Endothelial cell of umbilical vein (primary cell): ENCODE measurements at regions not wholly inside any gene's neighbourhood (a gene's known extent, or its start where the extent isn't known, plus 50 kb on each side); places are given as distances from the start of the nearest gene placed in this dataset.

Experiments used
- BruUV-seq: library from RNA; stranded (reverse); fragments of 400-500 nt; replicated peaks from 2 replicates; lab custom pipeline; 2021; lab: Mats Ljungman, UMichigan
- CTCF ChIA-PET: fragments of 300-600, 350-600 bp; sonication (Branson Sonifier 250); formaldehyde crosslinking; loops from one replicate; lab custom pipeline; 2021; ENCODE audit warnings: antibody characterized with exemption, inconsistent platforms; lab: Charles Lee
- POLR2A ChIA-PET: fragments of 300-600, 350-600 bp; sonication (Branson Sonifier 250); formaldehyde crosslinking; loops from one replicate; lab custom pipeline; 2021; ENCODE audit warnings: antibody characterized with exemption, inconsistent platforms; lab: Charles Lee
- DNase-seq: peaks from one replicate; pipeline ENCODE4 v3.0.0-alpha.2; 2011; ENCODE audit warnings: low read depth, low spot score
- FAIRE-seq: peaks from 2 replicates; lab custom pipeline; 2011; peaks lifted over from hg19 to GRCh38; lab: Jason Lieb, UNC
- H2AFZ ChIP-seq: 2 replicates; pipeline ENCODE4 v1.6.0; 2012; ENCODE audit warnings: low read depth, low read length, control low read depth, inconsistent platforms
- H3K27ac ChIP-seq: 2 replicates; pipeline ENCODE4 v1.5.1; 2011; ENCODE audit warnings: low read depth, mild to moderate bottlenecking, control low read depth, low read length, moderate library complexity; ENCODE audit not compliant: insufficient read depth
- H3K27me3 ChIP-seq, 2 experiments: 2 replicates each; pipeline versions ENCODE4 v1.6.0 to v1.6.1; 2011; ENCODE audit warnings: low read length in 2 of 2, mixed read lengths in 1 of 2; ENCODE audit not compliant: control insufficient read depth in 2 of 2, insufficient read depth in 2 of 2
- H3K36me3 ChIP-seq, 2 experiments: 2 replicates in 1 of 2; 3 replicates in 1 of 2; pipeline ENCODE4 v1.5.1; 2011; ENCODE audit warnings: low read length in 2 of 2, mild to moderate bottlenecking in 1 of 2, moderate library complexity in 1 of 2; ENCODE audit not compliant: control insufficient read depth in 2 of 2, insufficient read depth in 2 of 2; ENCODE audit errors: extremely low read depth in 1 of 2
- H3K4me1 ChIP-seq: 3 replicates; pipeline ENCODE4 v1.5.1; 2011; ENCODE audit warnings: mild to moderate bottlenecking, low read length; ENCODE audit not compliant: control insufficient read depth, insufficient read depth; ENCODE audit errors: extremely low read depth
- H3K4me2 ChIP-seq: 2 replicates; pipeline ENCODE4 v1.6.1; 2011; ENCODE audit warnings: low read length, control low read depth, mixed read lengths; ENCODE audit not compliant: insufficient read depth
- H3K4me3 ChIP-seq, 3 experiments: fragments of 200-600 bp in 1 of 3; sonication (generic), shearing (Covaris generic) in 1 of 3; replicated peaks in 1 of 3; 2 replicates each; pipeline ENCODE4 v1.5.1; 2011 to 2016; ENCODE audit warnings: control low read depth in 3 of 3, low read length in 3 of 3, mild to moderate bottlenecking in 2 of 3, inconsistent platforms in 1 of 3, low read depth in 1 of 3, moderate library complexity in 1 of 3; ENCODE audit not compliant: insufficient read depth in 1 of 3
- H3K79me2 ChIP-seq: 2 replicates; pipeline ENCODE4 v1.6.0; 2012; ENCODE audit warnings: low read length, inconsistent platforms; ENCODE audit not compliant: control insufficient read depth, insufficient read depth
- H3K9ac ChIP-seq: replicated peaks from 2 replicates; pipeline ENCODE3; 2011; ENCODE audit warnings: low read length, control low read depth; ENCODE audit not compliant: insufficient read depth; ENCODE audit errors: extremely low read depth
- H3K9me1 ChIP-seq: replicated peaks from 3 replicates; pipeline ENCODE4 v1.6.0; 2011; ENCODE audit warnings: mild to moderate bottlenecking, low read length; ENCODE audit not compliant: control insufficient read depth, insufficient read depth; ENCODE audit errors: extremely low read depth
- H3K9me3 ChIP-seq: replicated peaks from 2 replicates; pipeline ENCODE4 v1.5.1; 2012; ENCODE audit warnings: low read length, inconsistent platforms; ENCODE audit not compliant: control insufficient read depth, insufficient read depth
- H4K20me1 ChIP-seq: replicated peaks from 2 replicates; pipeline ENCODE3; 2011; ENCODE audit warnings: mild to moderate bottlenecking, low read length; ENCODE audit not compliant: control insufficient read depth, insufficient read depth; ENCODE audit errors: extremely low read depth
- CTCF ChIP-seq, 2 donors: IDR thresholded peaks; 1 replicate in 1 of 2; 2 replicates in 1 of 2; pipeline ENCODE4 v1.5.1; 2011; ENCODE audit warnings: low read length in 2 of 2, mild to moderate bottlenecking in 2 of 2, moderate library complexity in 2 of 2, control low read depth in 1 of 2, inconsistent platforms in 1 of 2, low read depth in 1 of 2; ENCODE audit not compliant: insufficient read depth in 1 of 2; ENCODE audit errors: extremely low read depth in 1 of 2
- EZH2 ChIP-seq: IDR thresholded peaks from 2 replicates; pipeline ENCODE4 v1.6.1; 2012; ENCODE audit warnings: borderline replicate concordance, low read depth, mild to moderate bottlenecking, moderate library complexity, low read length, inconsistent platforms; ENCODE audit not compliant: severe bottlenecking
- FOS ChIP-seq: IDR thresholded peaks from 2 replicates; pipeline ENCODE4 v1.6.1; 2011; ENCODE audit warnings: mild to moderate bottlenecking, low read length, moderate library complexity, borderline replicate concordance; ENCODE audit not compliant: insufficient read depth
- GATA2 ChIP-seq: IDR thresholded peaks from 2 replicates; pipeline ENCODE4 v1.7.0; 2011; ENCODE audit warnings: low read depth, mild to moderate bottlenecking, moderate library complexity, mixed read lengths, low read length; ENCODE audit not compliant: insufficient read length, insufficient read depth
- JUN ChIP-seq: IDR thresholded peaks from 2 replicates; pipeline ENCODE4 v1.6.1; 2011; ENCODE audit warnings: borderline replicate concordance, low read depth; ENCODE audit not compliant: insufficient read length, insufficient read depth
- MAX ChIP-seq: IDR thresholded peaks from 2 replicates; pipeline ENCODE4 v1.6.1; 2011; ENCODE audit not compliant: insufficient read depth, insufficient read length
- MYC ChIP-seq: IDR thresholded peaks from one replicate; pipeline ENCODE4 v1.6.1; 2011; ENCODE audit warnings: mild to moderate bottlenecking, low read depth, low read length
- POLR2A ChIP-seq: IDR thresholded peaks from 2 replicates; pipeline ENCODE4 v1.6.1; 2012; ENCODE audit warnings: low read depth, mild to moderate bottlenecking, control low read depth, low read length
- POLR2AphosphoS5 ChIP-seq: IDR thresholded peaks from 2 replicates; pipeline ENCODE4 v1.6.1; 2012; ENCODE audit warnings: low read depth, mild to moderate bottlenecking, control low read depth, low read length, moderate library complexity; ENCODE audit not compliant: insufficient read depth
- dilution Hi-C: fragments of 300-500 bp; cut with MboI; formaldehyde crosslinking; loops from one replicate; pipeline ENCODE4 v1.15.0; 2019; ENCODE audit warnings: low sequenced_read_pairs; ENCODE audit not compliant: extremely low pct_ligation_motif_present
- intact Hi-C: fragments of 100-400 bp; cut with micrococcal nuclease; formaldehyde crosslinking; loops from one replicate; pipeline ENCODE4 v1.10.0; 2022

DNA sequence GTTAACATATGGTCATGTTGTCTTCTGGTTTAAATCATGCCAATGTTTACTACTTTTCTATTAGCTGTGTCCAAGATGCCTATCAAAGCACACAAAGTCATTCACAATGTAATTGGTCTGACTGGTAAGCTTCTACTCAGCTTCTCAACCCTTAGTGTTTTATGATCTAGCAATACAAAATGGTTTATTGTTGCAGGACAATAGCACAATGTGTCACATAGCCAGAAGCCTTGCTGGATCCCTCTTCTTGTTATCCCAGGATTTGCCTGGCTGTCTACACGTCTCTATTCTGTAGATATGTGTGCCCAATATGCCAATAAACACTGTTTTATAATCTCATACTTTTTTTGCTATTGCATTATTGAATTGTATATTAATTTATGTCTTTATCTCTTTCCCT, 1111.0 kb upstream of the AGA start:
- H2AFZ ChIP-seq = no peak overlapping the region
- H3K9ac ChIP-seq = no peak overlapping the region
- peaks cover 4% of the 10 kb centered on the region for H3K9me3 ChIP-seq
- no peaks in the 10 kb centered on the region for H4K20me1 ChIP-seq
- ChIA-PET CTCF (no interaction called here), POLR2A (no interaction called here)
- intact Hi-C loops = no loop called here
- no peak overlapping the region for H3K27ac ChIP-seq
- FAIRE-seq = no peak
- H3K4me2 ChIP-seq = no peak overlapping the region
- dilution Hi-C loops = no loop called here
- no TSS peak for BruUV-seq
- H3K4me3 ChIP-seq = no peak overlapping the region
- no peak for DNase-seq
- no peaks in the 10 kb centered on the region for H3K9me1 ChIP-seq
- H3K79me2 ChIP-seq = no peaks in the 10 kb centered on the region
- TF ChIP-seq EZH2 = no peak
- no peak for TF ChIP-seq FOS
- no peak for TF ChIP-seq MAX
- TF ChIP-seq CTCF (IDR thresholded peaks at IDR 0.05; ENCODE audit: extremely low read depth in 1 of 2, insufficient read depth in 1 of 2, low read depth in 1 of 2, low read length in 2 of 2) = no peak
- TF ChIP-seq JUN = no peak
- no peak for TF ChIP-seq MYC
- TF ChIP-seq POLR2A = no peak
- TF ChIP-seq GATA2 = no peak
- TF ChIP-seq POLR2AphosphoS5 = no peak
- H3K4me1 ChIP-seq = no peaks in the 10 kb centered on the region
- H3K36me3 ChIP-seq = no peaks in the 10 kb centered on the region
- H3K27me3 ChIP-seq = no peaks in the 10 kb centered on the region
